SW480 (cell line): ENCODE measurements at regions not wholly inside any gene's neighbourhood (a gene's known extent, or its start where the extent isn't known, plus 50 kb on each side); places are given as distances from the start of the nearest gene placed in this dataset.

Source experiments
- DNase-seq: peaks from one replicate; pipeline ENCODE4 v3.0.0-alpha.2; 2016; ENCODE audit warnings: low spot score

DNA sequence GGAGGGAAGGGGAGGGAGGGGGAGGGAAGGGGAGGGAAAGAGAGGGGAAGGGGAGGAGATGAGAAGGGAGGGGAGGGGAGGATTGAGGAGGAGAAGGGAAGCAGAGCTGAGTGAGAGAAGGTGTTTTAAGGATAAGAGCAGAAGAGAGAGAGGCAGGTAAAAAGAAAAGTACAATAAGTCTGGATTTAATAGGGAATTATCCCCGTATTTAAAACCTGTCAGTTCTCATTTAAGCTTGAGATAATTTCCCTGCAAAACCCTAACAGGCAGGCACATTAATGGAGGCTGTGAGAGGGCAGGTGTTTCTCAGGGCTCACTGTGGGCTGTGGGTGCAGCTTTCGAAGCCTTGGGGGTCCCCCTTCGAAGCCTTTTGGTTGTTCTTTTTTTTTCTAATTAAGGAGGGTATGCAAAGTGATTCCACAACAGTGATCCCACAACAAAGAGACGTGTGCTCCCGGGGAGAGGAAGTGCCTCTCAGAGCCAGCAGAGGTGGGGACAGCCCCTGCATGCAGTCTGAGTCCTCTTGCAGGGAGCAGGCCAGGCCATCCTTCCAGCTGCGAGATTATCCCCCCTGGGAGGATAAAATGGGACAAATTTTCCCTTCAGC, 317.9 kb upstream of the IRX1 start:
- DNase-seq: peak; percentile 43

DNA sequence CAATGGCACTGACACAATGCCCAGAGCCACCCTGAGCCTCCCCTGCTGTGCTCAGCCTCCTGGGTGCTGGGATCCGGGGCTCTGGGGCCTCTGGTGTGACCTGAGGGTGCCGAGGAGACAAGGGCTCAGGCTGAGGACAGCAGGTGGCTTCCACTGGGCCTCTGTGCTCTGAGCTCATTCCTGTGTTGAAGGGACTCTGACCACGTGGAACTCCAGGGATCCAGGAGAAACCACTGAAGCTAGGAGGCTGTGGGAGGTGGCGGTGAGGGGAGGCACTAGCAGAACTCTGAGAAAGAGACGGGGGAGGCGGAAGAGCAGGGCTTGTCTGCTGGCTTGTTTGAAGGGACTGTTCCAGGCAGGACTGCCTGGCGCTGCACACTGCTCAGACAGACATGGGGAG, 318.7 kb upstream of the IRX1 start:
- peak; percentile 54 for DNase-seq

DNA sequence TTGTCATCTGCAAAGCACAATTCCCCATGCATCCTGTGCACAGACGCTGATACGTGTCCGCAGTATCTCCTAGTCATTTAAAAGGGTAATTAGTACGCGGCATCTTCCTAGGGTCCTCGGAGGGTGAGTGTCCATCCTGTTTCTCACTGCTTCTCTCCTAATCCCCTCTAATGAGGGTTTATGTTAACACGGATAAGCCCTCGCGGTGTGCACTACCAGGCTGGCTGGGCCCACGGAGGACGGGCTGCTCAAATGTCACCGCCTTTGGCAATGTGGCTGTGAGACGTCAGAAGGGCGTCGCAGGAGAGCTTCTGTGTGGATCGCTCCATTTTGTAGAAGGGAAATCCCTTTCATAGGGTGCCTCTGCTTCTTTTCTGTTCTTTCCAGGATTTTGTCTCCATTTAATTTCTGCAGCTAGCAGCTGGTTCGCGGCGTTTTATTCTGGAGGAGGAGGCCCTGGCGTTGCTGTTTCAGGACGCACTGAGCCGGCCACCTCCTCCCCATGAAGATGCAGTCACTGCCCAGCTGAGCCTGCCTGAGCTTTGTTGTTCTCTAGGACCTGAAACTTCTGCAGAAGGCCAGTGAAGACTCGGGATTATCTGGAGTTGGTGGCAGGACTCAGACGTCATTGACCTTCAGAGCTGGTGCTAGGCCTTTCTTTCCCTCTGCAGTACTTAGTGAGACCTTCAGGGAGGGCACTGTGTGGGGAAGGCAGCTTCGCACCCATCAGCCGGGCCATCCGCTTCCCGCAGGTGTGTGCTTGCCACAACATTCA, 326.1 kb upstream of the IRX1 start:
- no peak for DNase-seq

GRCh38 chr5:3268760-3269330, 326.8 kb upstream of the IRX1 start:
- no peak for DNase-seq

GRCh38 chr5:3266861-3267260, 328.8 kb upstream of the IRX1 start:
- DNase-seq: no peak

- no peak for DNase-seq
Observed at GRCh38 chr5:3265936-3266335, 329.7 kb upstream of the IRX1 start.

DNA sequence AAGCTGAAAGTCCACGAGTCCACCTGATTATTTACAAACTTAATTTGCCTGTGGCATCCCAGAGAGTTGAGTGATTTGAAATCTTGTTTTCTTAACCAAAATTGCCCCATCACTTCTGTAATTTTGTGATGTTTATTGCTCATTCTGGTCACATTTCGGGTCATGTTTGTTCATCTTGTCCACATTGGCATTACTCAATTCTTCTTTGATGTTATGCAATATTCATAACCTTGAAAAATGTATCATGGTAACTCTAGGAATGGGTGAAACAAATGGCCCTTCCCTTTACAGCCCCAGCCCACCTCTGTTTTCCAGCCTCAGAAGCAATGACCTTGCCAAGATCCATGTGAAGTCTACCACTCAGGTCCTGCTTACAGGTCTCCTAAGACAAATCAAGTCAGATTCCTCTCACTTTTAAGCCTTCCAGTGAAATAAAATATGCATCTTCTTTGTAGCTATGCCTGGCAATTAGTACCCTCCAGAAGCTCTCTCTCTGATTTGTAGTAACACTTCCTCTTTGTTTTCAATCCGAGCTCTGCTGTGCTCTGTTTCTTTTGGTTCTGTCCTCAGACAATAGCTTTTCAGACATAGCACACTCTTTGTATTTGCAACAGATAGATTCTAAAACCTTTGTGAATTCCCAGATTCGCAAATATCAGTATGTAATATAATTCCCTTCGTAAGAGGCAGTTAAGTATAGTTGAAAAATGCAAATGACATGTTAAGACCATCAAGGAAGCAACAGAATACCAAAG, 330.3 kb upstream of the IRX1 start:
- no peak for DNase-seq

DNA sequence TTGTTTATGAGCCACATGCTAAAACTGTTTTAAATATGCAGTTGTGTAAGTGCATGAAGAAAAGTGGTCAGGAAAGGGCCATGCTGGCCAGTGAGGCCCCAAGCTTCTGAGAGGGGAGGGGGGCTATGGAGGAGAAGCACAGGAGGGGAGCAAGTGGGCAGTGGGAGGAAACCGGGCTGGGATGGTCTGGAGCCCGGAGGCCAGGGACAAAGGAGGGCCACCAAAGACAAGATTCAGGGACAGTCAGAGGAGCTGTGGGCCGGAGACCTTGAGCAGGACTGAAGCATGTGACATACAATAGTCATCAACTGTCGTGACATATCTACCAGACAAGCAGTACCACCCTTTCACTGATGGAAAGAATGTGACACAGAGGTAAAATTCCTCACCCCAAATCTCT, 333.2 kb upstream of the IRX1 start:
- DNase-seq: no peak

- no peak for DNase-seq
Observed at GRCh38 chr5:3261081-3261480, 334.6 kb upstream of the IRX1 start.

- no peak for DNase-seq
Observed at GRCh38 chr5:3258050-3258449, 337.6 kb upstream of the IRX1 start.

GRCh38 chr5:3252235-3252634, 343.4 kb upstream of the IRX1 start:
- DNase-seq: no peak

DNA sequence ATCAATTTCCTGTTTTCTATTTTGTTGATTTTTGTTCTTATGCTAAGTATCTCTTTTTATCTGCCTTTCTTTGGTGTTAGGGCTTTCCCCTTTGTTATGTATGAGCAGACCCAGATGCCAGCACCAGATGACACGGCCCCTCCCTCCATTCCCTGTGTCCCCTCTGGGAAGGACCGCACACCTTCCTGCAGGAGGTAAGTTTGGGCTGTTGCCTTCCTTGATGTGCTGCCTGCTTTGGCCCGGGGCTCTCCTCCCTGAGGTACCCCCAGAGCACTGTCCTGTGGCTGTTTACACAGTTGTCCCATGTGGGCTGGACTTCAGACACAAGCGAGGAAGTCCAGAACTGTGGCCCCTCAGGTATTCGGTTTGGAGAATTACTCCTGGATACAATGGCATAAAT, 343.8 kb upstream of the IRX1 start:
- no peak for DNase-seq

DNA sequence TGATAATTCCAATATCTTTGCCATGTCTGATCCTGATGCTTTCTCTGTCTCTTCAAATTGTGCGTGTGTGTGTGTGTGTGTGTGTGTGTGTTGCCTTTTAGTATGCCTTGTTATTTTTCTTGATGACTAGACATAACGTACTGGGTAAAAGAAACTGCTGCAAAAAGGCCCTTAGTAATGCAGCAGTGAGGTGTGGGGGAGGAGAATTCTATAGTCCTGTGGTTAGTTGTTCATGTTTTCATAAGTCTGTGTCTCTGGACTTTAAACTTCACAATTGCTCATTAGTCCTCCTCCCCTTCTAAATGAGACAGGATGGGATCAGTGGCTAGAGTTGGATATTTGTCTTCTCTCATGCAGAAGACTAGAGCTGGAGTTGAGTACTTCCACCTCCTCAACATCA, 346.2 kb upstream of the IRX1 start:
- DNase-seq: peak; percentile 82

DNA sequence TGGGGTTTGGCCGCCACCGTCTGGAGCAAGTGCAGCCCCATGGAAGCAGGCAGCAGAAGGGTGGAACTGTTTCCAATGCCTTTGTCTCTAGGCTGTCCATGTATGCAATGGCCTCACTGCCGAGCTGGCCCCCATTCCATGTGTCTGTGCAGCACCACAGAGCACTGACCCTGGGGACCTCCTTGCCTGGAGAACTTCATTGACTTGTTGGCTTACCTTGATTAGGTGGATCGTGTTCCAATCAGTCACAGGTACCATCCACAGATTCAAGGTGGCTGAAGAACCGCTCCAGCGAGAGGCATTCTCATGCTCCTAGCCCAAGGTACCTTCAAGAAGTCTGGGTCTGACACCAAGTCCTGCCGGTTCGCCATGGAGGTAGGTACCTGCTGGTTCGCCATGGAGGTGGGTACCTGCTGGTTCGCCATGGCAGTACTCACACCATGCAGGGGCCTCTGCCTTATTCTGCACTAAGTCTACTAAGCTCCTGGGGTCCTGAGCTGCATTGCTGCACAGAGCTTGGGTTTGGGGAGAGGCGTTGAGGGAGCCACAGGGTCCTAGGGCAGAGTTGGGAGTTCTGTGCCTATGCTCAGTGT, 358.3 kb upstream of the IRX1 start:
- DNase-seq: no peak

DNA sequence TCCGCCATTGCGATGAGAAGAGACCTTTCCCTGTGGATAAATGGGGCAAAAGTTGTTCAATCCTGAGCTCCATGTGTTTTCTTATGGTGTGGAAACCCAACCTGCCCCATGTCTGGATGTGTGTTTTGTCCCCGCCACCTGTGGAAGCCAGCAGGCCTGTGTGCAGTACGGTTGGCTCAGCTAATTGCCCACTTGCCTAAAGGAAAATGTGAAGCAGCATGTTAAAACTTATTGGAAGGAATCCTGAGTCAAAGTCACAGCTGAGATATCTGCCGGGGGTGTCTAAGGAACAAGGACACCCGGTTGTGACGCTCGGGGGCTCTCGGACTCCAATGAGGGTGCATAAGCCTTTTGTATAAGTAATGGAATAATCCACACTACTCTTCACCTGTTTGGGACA, 361.1 kb upstream of the IRX1 start:
- DNase-seq: no peak

GRCh38 chr5:3230941-3231340, 364.7 kb upstream of the IRX1 start:
- DNase-seq: no peak

DNA sequence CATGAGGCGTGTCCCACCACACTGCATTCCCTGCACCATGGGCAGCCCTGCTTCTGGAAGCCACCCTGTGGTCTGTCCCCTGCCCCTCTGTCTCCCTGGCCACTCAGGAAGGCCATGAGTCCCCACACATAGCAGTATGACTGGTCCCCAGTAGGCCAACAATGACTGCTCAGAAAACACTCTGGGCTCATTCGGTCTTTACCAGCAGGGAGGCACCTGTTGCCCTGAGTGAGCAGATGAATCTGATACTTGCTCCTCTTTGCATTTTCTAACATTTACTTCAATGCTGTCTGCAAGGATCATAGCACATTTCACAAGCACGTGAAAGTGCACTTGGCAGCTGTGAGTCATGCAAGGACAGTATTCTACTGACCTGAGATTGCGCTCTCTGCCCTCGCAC, 365.4 kb upstream of the IRX1 start:
- DNase-seq: no peak

DNA sequence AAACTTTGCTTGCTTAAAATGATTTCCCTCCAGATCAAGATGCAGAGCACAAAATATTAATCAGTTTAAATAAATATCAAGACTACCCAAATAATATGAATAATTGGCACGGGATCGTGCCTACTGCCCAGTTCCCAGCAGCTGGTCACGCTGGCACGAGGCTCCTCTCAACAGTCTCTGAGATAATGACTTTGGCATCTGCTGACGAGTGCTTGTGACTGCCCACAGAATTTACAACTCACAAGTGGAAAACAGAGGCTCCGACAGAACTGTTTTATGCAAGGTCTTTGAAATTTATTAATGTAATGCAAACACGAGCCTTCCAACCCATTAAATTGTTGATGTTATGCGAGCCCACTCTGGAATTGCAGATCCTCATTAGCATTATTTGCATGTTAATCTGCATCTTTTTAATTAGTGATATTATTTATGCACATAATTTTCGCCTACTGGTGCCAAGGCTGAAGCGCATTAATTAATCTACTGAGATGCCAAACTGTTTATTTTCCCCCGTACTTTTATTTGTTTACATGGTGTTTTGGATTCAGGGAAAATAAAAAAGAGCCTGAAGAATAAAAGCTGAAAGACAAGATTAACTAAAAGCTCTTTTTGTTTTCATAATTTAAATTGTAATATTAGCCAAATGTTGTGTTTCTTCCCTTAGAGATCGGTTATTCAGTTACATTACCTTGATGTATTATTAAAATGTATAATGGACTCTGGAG, 369.3 kb upstream of the IRX1 start:
- DNase-seq: peak; percentile 71

- no peak for DNase-seq
Observed at GRCh38 chr5:3225201-3225960, 370.3 kb upstream of the IRX1 start.

DNA sequence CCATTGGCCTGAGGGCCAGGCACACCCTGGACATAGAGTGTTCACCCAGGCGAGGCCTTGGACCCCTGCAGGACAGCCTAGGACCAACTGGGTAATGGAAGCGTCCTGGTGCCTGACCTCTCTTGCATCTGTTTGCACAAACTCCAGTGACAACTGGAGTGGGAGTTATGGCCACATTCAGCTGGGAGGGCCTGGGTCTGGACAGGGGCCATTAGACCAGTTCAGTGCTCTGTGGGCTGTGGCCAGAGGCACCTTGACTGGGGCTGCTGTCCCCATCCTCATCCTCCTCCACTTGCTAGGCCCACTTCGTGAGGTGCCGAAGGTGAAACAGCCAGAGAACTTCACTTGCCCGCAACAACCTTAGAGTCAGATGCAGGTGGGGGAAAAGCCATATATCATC, 372.7 kb upstream of the IRX1 start:
- no peak for DNase-seq

DNA sequence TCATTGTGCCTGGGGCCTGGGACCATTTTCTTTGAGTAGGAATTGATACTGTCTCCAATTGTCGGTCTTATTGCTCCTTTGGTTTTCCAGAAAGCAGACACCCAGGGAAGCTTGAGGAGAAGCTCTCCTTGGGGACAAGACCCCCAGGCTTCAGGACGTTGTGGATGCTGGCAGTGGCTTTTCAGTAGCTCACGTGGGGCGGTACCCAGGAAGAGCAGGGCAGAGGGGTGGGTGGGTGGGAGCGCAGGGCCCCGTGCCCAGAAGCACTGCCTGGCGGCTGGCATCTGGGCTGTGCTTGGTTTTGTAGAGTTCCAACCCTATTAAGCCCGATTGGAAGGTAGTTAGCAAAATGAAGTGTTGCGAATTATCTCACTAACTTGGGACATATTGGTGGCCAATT, 374.2 kb upstream of the IRX1 start:
- no peak for DNase-seq
